OCI-LY7 (cell line): ENCODE measurements at regions not wholly inside any gene's neighbourhood (a gene's known extent, or its start where the extent isn't known, plus 50 kb on each side); places are given as distances from the start of the nearest gene placed in this dataset.

Experiments used
- EZH2phosphoT487 ChIP-seq: fragments of 200-600 bp; sonication (generic); IDR thresholded peaks from 2 replicates; pipeline ENCODE4 v1.6.1; 2018; ENCODE audit warnings: low read depth, borderline replicate concordance, mild to moderate bottlenecking, mixed run types, antibody characterized with exemption, low read length, moderate library complexity, mixed read lengths
- TF ChIP-seq, protein P1 (sequence below): fragments of 200-600 bp; sonication (generic); conservative IDR thresholded peaks from 2 replicates; pipeline ENCODE4 v1.5.1; 2014; ENCODE audit warnings: mild to moderate bottlenecking, antibody characterized with exemption, low read length, moderate library complexity, mixed read lengths

DNA sequence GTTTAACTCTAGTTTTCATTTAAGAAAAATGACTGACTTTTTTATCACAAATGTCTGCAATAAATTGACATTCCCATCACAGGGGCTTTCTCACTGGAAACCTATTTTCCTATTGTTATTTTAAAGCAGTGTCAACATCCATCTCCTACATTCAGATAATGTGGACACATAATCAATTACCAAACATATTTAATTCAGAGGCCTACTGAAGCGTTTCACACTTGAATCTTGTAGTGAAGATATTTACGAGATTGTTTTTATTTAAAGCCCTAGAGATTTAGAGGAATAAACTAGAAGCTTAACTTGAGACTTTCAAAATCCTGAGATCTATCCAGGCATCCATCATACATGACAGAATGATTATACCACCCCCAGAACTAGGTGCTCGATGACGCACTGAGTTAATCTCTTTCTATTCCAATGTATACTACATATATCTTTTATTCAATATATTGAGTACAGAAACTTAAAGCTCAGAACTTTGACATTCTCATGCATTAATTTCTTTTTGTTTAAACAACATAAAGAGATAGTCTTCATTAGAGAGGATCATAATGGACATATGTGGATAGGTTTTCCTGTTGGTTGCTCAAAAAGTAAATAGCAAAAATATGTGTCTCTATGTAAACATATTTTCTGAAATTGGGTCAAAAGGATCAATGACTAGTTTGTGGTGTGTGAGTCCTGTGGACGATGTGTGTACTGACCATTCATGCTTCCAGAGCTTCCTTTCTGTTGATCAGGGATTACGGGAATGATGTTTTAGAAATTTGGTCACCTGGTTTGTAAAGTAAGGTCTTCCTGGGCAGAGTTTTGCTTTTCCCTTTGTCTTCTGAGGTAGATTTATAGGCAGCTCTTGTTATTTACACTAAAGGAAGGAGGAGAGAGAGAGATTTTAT lies 171.5 kb upstream of the HMCN1 start:
- TF ChIP-seq, protein P1, sequence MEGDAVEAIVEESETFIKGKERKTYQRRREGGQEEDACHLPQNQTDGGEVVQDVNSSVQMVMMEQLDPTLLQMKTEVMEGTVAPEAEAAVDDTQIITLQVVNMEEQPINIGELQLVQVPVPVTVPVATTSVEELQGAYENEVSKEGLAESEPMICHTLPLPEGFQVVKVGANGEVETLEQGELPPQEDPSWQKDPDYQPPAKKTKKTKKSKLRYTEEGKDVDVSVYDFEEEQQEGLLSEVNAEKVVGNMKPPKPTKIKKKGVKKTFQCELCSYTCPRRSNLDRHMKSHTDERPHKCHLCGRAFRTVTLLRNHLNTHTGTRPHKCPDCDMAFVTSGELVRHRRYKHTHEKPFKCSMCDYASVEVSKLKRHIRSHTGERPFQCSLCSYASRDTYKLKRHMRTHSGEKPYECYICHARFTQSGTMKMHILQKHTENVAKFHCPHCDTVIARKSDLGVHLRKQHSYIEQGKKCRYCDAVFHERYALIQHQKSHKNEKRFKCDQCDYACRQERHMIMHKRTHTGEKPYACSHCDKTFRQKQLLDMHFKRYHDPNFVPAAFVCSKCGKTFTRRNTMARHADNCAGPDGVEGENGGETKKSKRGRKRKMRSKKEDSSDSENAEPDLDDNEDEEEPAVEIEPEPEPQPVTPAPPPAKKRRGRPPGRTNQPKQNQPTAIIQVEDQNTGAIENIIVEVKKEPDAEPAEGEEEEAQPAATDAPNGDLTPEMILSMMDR = no peak
- no peak for TF ChIP-seq EZH2phosphoT487
